Lower leg skin (tissue), 3 donors: ENCODE measurements at regions not wholly inside any gene's neighbourhood (a gene's known extent, or its start where the extent isn't known, plus 50 kb on each side); places are given as distances from the start of the nearest gene placed in this dataset.

Source experiments
- CTCF ChIP-seq, 3 donors: fragments of 450-650 bp; IDR thresholded peaks; one replicate each; pipeline ENCODE4 v1.5.1; 2016; ENCODE audit warnings: antibody characterized with exemption in 3 of 3, mild to moderate bottlenecking in 3 of 3, moderate library complexity in 2 of 3
- POLR2A ChIP-seq, 2 donors: fragments of 450-650 bp; IDR thresholded peaks; one replicate each; pipeline ENCODE4 v1.6.1; 2016 to 2017; ENCODE audit warnings: antibody characterized with exemption in 2 of 2, mild to moderate bottlenecking in 1 of 2, moderate library complexity in 1 of 2

GRCh38 chr1:239212811-239213220 lies 173.6 kb upstream of the CHRM3 start:
- no peak for TF ChIP-seq CTCF (IDR thresholded peaks at IDR 0.05)
- TF ChIP-seq POLR2A (IDR thresholded peaks at IDR 0.05), result no peak
